Tibial nerve (tissue), 3 donors: ENCODE measurements at regions not wholly inside any gene's neighbourhood (a gene's known extent, or its start where the extent isn't known, plus 50 kb on each side); places are given as distances from the start of the nearest gene placed in this dataset.

ENCODE experiments used
- CTCF ChIP-seq, 5 experiments: fragments of 200-600 bp in 3 of 5; fragments of 450-650 bp in 2 of 5; sonication (generic) in 3 of 5; IDR thresholded peaks; one replicate each; pipeline ENCODE4 v1.5.1; 2016 to 2019; ENCODE audit warnings: antibody characterized with exemption in 5 of 5, mild to moderate bottlenecking in 3 of 5, moderate library complexity in 2 of 5
- POLR2A ChIP-seq, 2 donors: fragments of 450-650 bp; IDR thresholded peaks; one replicate each; pipeline ENCODE4 v1.6.1; 2017; ENCODE audit warnings: antibody characterized with exemption in 2 of 2, mild to moderate bottlenecking in 2 of 2, moderate library complexity in 2 of 2

GRCh38 chr22:23419171-23419570 is 160.9 kb downstream of the IGLL1 start:
- TF ChIP-seq POLR2A (IDR thresholded peaks at IDR 0.05) (no peak), CTCF (IDR thresholded peaks at IDR 0.05) (no peak)
